ENCODE measurements at regions not wholly inside any gene's neighbourhood (a gene's known extent, or its start where the extent isn't known, plus 50 kb on each side); places are given as distances from the start of the nearest gene placed in this dataset.

- intact Hi-C loops (cut with DNase I): no loop called here
- 94% methylated on average over 2 of the region's 2 CpGs for WGBS, 2 donors
Measured at GRCh38 chr10:4252701-4253100, 467.7 kb upstream of the KLF6 start.

DNA sequence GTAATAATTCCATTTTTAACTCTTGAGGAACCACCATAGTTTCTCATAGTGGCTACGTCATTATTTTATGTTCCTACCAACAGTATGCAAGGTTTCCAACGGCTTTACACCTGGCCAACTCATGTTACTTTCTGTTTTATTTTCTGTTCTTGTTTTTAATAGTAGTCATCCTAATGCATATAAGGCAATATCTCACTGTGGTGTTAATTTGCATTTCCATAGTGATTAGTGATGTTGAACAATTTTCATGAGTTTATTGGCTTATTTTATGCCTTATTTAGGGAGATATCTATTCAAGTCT is 465.5 kb upstream of the KLF6 start:
- no peaks in the 10 kb centered on the region for H3K36me3 ChIP-seq
- H3K4me1 ChIP-seq: no peaks in the 10 kb centered on the region
- 94 to 97% methylated on average over 2 of the region's 2 CpGs for WGBS, 2 donors

More at GRCh38 chr10:4252701-4253100, 467.7 kb upstream of the KLF6 start:
- TF ChIP-seq POLR2A (IDR thresholded peaks at IDR 0.05) (no peak), CTCF (IDR thresholded peaks at IDR 0.05) (no peak)
- Histone ChIP-seq H3K27ac (no peak overlapping the region), H3K4me3 (replicated peaks in 1 of 3) (no peak overlapping the region), H3K27me3 (no peaks in the 10 kb centered on the region), H3K9me3 (no peaks in the 10 kb centered on the region), H3K36me3 (no peaks in the 10 kb centered on the region), H3K4me1 (no peaks in the 10 kb centered on the region)
- no peak for DNase-seq

GRCh38 chr10:4249841-4250586 is 465.0 kb upstream of the KLF6 start:
- no peak overlapping the region for H3K27ac ChIP-seq

More for the DNA sequence above, 465.5 kb upstream of the KLF6 start:
- no peak overlapping the region for H3K27ac ChIP-seq
- intact Hi-C loops (cut with DNase I): no loop called here
- H3K4me3 ChIP-seq (replicated peaks in 1 of 3): no peak overlapping the region
- no peaks in the 10 kb centered on the region for H3K27me3 ChIP-seq
- no peaks in the 10 kb centered on the region for H3K9me3 ChIP-seq
- no peak for DNase-seq
- no peak for TF ChIP-seq POLR2A (IDR thresholded peaks at IDR 0.05)
- TF ChIP-seq CTCF (IDR thresholded peaks at IDR 0.05): no peak

DNA sequence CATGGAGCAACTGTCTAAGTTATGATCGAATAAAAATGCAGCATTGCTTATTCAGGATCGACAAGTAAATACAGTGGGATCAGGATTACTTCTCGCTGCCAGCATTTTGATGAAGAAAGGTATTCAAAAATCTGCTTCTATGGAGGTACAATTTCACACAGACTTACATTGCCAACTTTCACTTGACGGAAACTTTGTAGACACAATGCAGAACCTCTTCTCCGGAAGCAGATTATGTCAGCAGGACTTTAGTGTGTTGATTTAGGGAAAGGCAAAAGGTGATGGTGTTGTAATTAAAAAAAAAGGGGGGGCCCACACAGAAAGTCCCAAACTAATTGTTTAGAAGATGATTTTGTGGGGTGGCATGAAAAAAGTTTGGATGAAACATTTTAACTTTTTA is 462.4 kb upstream of the KLF6 start:
- Histone ChIP-seq H3K27me3 (no peaks in the 10 kb centered on the region), H3K4me3 (replicated peaks in 1 of 3) (no peak overlapping the region), H3K4me1 (peaks cover 0 to 8% of the 10 kb centered on the region in 2 donors), H3K36me3 (no peaks in the 10 kb centered on the region), H3K27ac (peak overlapping the region in 2 of 3 donors; percentile 33 to 50), H3K9me3 (no peaks in the 10 kb centered on the region)
- no peak for DNase-seq
- intact Hi-C loops (cut with DNase I): no loop called here
- WGBS, 2 donors: 88 to 92% methylated on average over 5 of the region's 5 CpGs
- TF ChIP-seq CTCF (IDR thresholded peaks at IDR 0.05): no peak
- TF ChIP-seq POLR2A (IDR thresholded peaks at IDR 0.05): no peak

More at GRCh38 chr10:4249841-4250586, 465.0 kb upstream of the KLF6 start:
- no peak for DNase-seq
- TF ChIP-seq CTCF (IDR thresholded peaks at IDR 0.05) (no peak), POLR2A (IDR thresholded peaks at IDR 0.05) (no peak)
- H3K36me3 ChIP-seq: no peaks in the 10 kb centered on the region
- no peak overlapping the region for H3K4me3 ChIP-seq (replicated peaks in 1 of 3)
- no peaks in the 10 kb centered on the region for H3K4me1 ChIP-seq
- H3K27me3 ChIP-seq: no peaks in the 10 kb centered on the region
- no peaks in the 10 kb centered on the region for H3K9me3 ChIP-seq
- WGBS, 2 donors: 93 to 95% methylated on average over 4 of the region's 4 CpGs
- intact Hi-C loops (cut with DNase I): no loop called here

GRCh38 chr10:4246881-4247358 is 461.9 kb upstream of the KLF6 start:
- Histone ChIP-seq H3K9me3 (no peaks in the 10 kb centered on the region), H3K36me3 (no peaks in the 10 kb centered on the region), H3K27ac (peak overlapping the region in 2 of 3 donors; percentile 33 to 50), H3K4me1 (peaks cover 0 to 13% of the 10 kb centered on the region in 2 donors), H3K27me3 (no peaks in the 10 kb centered on the region), H3K4me3 (replicated peaks in 1 of 3) (no peak overlapping the region)
- intact Hi-C loops (cut with DNase I): no loop called here
- TF ChIP-seq POLR2A (IDR thresholded peaks at IDR 0.05) (no peak), CTCF (IDR thresholded peaks at IDR 0.05) (no peak)
- WGBS, 2 donors: 49 to 55% methylated on average over 4 of the region's 4 CpGs
- DNase-seq: no peak

All from thyroid gland (tissue), 4 donors.